ENCODE measurements at regions not wholly inside any gene's neighbourhood (a gene's known extent, or its start where the extent isn't known, plus 50 kb on each side); places are given as distances from the start of the nearest gene placed in this dataset.
"Not testable (repeated sequence)": the region's sequence is repeated elsewhere in the genome, so short reads cannot be mapped to it uniquely, and the experiment has no call there.

DNA sequence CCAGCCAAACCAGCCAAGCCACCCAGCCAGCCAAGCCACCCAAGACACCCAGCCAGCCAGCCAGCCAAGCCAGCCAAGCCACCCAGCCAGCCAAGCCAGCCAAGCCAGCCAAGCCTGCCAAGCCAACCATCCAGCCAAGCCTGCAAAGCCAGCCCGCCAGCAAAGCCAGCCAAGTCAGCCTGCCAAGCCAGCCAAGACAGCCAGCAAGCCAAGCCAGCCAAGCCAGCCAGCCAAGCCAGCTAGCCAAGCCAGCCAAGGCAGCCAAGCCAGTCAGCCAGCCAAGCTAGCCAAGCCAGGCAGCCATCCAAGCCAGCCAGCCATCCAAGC is 331.7 kb upstream of the PLGLB2 start:
- H3K36me3 ChIP-seq (replicated peaks); DNase-seq (ENCODE audit: low spot score in 2 of 2); H3K4me3 ChIP-seq; H3K27me3 ChIP-seq (ENCODE audit: low read depth); H3K4me1 ChIP-seq; H3K9me3 ChIP-seq; in situ Hi-C loops (cut with MboI; ENCODE audit: low sequenced_read_pairs): not testable (repeated sequence)

DNA sequence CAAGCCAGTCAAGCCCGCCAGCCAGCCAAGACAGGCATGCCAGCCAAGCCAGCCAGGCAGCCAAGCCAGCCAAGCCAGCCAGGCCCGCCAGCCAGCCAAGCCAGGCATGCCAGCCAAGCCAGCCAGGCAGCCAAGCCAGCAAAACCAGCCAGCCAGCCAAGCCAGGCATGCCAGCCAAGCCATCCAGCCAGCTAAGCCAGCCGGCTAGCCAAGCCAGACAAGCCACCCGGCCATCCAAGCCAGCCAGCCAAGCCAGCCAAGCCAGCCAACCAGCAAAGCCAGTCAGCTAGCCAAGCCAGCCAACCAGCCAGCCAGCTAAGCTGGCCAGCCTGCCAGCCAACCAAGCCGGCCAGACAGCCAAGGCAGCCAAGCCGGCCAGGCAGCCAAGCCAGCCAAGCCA is 330.7 kb upstream of the PLGLB2 start:
- H3K27me3 ChIP-seq (ENCODE audit: low read depth); H3K4me3 ChIP-seq; H3K9me3 ChIP-seq; H3K36me3 ChIP-seq (replicated peaks); in situ Hi-C loops (cut with MboI; ENCODE audit: low sequenced_read_pairs); DNase-seq (ENCODE audit: low spot score in 2 of 2); H3K4me1 ChIP-seq: not testable (repeated sequence)

DNA sequence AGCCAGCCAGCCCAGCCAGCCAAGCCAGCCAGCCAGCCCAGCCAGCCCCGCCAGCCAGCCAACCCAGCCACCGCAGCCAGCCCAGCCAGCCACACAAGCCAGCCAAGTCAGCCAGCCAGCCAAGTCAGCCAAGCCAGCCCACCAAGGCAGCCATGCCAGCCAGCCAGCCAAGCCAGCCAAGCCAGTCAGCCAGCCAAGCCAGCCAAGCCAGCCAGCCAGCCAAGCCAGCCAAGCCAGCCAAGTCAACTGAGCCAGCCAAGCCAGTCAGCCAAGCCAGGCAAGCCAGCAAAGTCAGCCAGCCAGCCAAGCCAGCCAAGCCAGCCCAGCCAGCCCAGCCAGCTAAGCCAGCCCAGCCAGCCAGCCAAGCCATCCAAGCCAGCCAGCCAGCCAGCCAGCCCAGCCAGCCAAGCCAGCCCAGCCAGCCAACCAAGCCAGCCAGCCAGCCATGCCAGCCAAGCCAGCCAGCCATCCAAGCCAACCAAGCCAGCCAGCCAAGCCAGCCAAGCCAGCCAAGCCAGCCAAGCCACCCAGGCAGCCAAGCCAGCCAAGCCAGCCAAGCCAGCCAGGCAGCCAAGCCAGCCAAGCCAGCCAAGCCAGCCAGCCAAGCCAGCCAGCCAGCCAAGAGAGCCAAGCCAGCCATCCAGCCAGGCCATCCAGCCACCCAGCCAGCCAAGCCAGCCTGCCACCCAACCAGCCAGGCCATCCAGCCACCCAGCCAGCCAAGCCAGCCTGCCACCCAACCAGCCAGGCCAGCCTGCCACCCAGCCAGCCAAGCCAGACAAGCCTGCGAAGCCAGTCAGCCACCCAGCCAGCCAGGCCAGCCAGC is 329.9 kb upstream of the PLGLB2 start:
- H3K36me3 ChIP-seq (replicated peaks); H3K9me3 ChIP-seq; in situ Hi-C loops (cut with MboI; ENCODE audit: low sequenced_read_pairs); H3K4me3 ChIP-seq; H3K4me1 ChIP-seq; DNase-seq (ENCODE audit: low spot score in 2 of 2); H3K27me3 ChIP-seq (ENCODE audit: low read depth): not testable (repeated sequence)

DNA sequence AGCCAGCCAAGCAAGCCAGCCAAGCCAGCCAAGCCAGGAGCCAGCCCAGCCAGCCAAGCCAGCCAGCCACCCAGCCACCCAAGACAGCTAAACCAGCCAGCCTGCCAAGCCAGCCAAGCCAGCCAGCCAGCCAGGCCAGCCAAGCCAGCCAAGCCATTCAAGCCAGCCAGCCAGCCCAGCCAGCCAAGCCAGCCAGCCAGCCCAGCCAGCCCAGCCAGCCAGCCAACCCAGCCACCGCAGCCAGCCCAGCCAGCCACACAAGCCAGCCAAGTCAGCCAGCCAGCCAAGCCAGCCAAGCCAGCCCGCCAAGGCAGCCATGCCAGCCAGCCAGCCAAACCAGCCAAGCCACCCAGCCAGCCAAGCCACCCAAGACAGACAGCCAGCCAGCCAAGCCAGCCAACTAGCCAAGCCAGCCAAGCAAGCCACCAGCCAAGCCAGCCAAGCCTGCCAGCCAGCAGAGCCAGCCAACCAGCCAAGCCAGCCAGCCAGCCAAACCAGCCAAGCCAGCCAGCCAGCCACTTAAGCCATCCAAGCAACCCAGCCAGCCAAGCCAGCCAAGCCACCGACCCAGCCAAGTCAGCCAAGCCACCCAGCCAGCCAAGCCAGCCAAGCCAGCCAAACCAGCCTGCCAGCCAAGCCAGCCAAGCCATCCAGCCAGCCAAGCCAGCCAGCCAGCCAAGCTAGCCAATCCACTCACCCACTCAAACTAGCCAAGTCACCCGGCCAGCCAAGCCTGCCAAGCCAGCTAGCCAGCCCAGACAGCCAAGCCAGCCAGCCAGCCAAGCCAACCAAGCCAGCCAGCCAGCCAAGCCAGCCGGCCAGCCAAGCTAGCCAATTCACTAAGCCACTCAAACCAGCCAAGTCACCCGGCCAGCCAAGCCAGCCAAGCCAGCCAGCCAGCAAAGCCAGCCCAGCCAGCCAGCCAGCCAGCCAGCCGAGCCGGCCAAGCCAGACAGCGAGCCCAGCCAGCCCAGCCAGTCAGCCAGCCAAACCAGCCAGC is 328.8 kb upstream of the PLGLB2 start:
- H3K4me3 ChIP-seq; H3K27me3 ChIP-seq (ENCODE audit: low read depth); H3K4me1 ChIP-seq; in situ Hi-C loops (cut with MboI; ENCODE audit: low sequenced_read_pairs); H3K9me3 ChIP-seq; DNase-seq (ENCODE audit: low spot score in 2 of 2); H3K36me3 ChIP-seq (replicated peaks): not testable (repeated sequence)

DNA sequence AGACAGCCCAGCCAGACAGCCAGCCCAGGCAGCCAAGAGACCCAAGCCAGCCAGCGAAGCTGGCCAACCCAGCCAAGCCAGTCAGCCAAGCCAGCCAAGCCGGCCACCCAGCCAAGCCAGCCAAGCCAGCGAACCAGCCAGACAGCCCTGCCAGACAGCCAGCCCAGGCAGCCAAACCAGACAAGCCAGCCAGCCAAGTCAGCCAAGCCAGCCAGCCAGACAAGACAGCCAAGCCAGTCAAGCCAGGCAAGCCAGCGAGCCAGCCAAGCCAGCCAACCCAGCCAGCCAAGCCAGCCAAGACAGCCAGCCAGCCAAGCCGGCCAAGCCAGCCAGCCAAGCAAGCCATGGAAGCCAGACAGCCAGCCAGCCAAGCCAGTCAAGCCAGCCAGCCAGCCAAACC is 327.9 kb upstream of the PLGLB2 start:
- H3K36me3 ChIP-seq (replicated peaks); H3K27me3 ChIP-seq (ENCODE audit: low read depth); DNase-seq (ENCODE audit: low spot score in 2 of 2); H3K4me1 ChIP-seq; H3K4me3 ChIP-seq; H3K9me3 ChIP-seq; in situ Hi-C loops (cut with MboI; ENCODE audit: low sequenced_read_pairs): not testable (repeated sequence)

DNA sequence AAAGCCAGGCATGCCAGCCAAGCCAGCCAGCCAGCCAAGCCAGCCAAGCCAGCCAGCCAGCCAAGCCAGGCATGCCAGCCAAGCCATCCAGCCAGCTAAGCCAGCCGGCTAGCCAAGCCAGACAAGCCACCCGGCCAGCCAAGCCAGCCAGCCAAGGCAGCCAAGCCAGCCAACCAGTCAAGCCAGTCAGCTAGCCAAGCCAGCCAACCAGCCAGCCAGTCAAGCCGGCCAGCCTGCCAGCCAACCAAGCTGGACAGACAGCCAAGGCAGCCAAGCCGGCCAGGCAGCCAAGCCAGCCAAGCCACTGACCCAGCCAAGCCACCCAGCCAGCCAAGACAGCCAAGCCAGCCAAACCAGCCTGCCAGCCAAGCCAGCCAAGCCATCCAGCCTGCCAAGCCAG is 326.9 kb upstream of the PLGLB2 start:
- in situ Hi-C loops (cut with MboI; ENCODE audit: low sequenced_read_pairs); H3K4me3 ChIP-seq; H3K9me3 ChIP-seq; H3K27me3 ChIP-seq (ENCODE audit: low read depth); H3K36me3 ChIP-seq (replicated peaks); DNase-seq (ENCODE audit: low spot score in 2 of 2); H3K4me1 ChIP-seq: not testable (repeated sequence)

DNA sequence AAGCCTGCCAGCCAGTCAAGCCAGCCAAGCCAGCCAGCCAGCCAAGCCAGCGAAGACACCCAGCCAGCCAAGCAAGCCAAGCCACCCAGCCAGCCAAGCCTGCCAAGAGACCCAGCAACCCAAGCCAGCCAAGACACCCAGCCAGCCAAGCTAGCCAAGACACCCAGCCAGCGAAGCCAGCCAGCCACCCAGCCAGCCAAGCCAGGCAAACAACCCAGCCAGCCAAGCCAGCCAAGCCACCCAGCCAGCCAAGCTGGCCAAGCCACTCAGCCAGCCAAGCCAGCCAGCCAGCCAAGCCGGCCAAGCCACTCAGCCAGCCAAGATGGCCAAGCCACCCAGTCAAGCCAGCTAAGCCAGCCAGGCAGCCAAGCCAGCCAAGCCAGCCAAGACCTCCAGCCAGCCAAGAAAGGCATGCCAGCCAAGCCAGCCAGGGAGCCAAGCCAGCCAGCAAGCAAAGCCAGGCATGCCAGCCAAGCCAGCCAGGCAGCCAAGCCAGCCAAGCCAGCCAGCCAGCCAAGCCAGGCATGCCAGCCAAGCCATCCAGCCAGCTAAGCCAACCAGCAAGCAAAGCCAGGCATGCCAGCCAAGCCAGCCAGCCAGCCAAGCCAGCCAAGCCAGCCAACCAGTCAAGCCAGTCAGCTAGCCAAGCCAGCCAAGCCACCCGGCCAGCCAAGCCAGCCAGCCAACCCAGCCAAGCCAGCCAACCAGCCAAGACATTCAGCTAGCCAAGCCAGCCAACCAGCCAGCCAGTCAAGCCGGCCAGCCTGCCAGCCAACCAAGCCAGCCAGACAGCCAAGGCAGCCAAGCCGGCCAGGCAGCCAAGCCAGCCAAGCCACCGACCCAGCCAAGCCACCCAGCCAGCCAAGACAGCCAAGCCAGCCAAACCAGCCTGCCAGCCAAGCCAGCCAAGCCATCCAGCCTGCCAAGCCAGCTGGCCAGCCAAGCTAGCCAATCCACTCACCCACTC is 323.8 kb upstream of the PLGLB2 start:
- in situ Hi-C loops (cut with MboI; ENCODE audit: low sequenced_read_pairs); H3K4me3 ChIP-seq; H3K27me3 ChIP-seq (ENCODE audit: low read depth); DNase-seq (ENCODE audit: low spot score in 2 of 2); H3K9me3 ChIP-seq; H3K4me1 ChIP-seq; H3K36me3 ChIP-seq (replicated peaks): not testable (repeated sequence)

DNA sequence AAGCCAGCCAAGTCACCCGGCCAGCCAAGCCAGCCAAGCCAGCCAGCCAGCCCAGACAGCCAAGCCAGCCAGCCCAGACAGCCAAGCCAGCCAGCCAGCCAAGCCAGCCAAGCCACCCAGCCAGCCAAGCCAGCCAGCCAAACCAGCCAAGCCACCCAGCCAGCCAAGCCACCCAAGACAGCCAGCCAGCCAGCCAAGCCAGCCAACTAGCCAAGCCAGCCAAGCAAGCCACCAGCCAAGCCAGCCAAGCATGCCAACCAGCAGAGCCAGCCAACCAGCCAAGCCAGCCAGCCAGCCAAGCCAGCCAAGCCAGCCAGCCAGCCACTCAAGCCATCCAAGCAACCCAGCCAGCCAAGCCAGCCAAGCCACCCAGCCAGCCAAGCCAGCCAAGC is 323.1 kb upstream of the PLGLB2 start:
- DNase-seq (ENCODE audit: low spot score in 2 of 2); H3K27me3 ChIP-seq (ENCODE audit: low read depth); H3K36me3 ChIP-seq (replicated peaks); H3K9me3 ChIP-seq; in situ Hi-C loops (cut with MboI; ENCODE audit: low sequenced_read_pairs); H3K4me1 ChIP-seq; H3K4me3 ChIP-seq: not testable (repeated sequence)

DNA sequence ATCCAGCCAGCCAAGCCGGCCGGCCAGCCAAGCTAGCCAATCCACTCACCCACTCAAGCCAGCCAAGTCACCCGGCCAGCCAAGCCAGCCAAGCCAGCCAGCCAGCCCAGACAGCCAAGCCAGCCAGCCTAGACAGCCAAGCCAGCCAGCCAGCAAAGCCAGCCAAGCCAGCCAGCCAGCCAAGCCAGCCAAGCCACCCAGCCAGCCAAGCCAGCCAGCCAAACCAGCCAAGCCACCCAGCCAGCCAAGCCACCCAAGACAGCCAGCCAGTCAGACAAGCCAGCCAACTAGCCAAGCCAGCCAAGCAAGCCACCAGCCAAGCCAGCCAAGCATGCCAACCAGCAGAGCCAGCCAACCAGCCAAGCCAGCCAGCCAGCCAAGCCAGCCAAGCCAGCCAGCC is 322.7 kb upstream of the PLGLB2 start:
- H3K4me1 ChIP-seq; H3K4me3 ChIP-seq; H3K27me3 ChIP-seq (ENCODE audit: low read depth); DNase-seq (ENCODE audit: low spot score in 2 of 2); H3K36me3 ChIP-seq (replicated peaks); H3K9me3 ChIP-seq; in situ Hi-C loops (cut with MboI; ENCODE audit: low sequenced_read_pairs): not testable (repeated sequence)

DNA sequence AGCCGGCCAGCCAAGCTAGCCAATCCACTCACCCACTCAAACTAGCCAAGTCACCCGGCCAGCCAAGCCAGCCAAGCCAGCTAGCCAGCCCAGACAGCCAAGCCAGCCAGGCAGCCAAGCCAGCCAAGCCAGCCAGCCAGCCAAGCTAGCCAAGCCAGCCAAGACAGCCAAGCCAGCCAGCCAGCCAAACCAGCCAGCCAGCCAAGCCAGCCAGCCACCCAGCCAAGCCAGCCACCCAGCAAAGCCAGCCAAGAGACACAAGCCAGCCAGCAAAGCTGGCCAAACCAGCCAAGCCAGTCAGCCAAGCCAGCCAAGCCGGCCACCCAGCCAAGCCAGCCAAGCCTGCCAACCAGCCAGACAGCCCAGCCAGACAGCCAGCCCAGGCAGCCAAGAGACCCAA is 322.2 kb upstream of the PLGLB2 start:
- in situ Hi-C loops (cut with MboI; ENCODE audit: low sequenced_read_pairs); H3K36me3 ChIP-seq (replicated peaks); H3K4me3 ChIP-seq: not testable (repeated sequence)

DNA sequence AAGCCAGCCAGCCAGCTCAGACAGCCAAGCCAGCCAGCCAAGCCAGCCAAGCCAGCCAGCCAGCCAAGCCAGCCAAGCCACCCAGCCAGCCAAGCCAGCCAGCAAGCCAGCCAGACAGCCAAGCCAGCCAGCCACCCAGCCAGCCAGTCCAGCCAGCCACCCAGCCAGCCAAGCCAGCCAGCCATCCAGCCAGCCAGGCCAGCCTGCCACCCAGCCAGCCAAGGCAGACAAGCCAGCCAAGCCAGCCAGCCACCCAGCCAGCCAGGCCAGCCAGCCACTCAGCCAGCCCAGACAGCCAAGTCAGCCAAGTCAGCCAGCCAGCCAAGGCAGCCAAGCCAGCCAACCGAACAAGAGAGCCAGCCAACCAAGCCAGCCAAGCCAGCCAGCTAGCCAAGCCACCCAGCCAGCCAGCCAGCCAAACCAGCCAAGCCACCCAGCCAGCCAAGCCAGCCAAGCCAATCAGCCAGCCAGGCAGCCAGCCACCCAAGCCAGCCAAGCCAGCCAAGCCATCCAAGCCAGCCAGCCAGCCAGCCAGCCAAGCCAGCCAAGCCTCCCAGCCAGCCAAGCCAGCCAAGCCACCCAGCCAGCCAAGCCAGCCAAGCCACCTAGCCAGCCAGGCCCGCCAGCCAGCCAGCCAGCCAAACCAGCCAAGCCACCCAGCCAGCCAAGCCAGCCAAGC is 319.3 kb upstream of the PLGLB2 start:
- H3K4me3 ChIP-seq; H3K27me3 ChIP-seq (ENCODE audit: low read depth); H3K4me1 ChIP-seq; DNase-seq (ENCODE audit: low spot score in 2 of 2); H3K9me3 ChIP-seq; in situ Hi-C loops (cut with MboI; ENCODE audit: low sequenced_read_pairs); H3K36me3 ChIP-seq (replicated peaks): not testable (repeated sequence)

More for the DNA sequence above, 322.2 kb upstream of the PLGLB2 start:
- H3K9me3 ChIP-seq; H3K4me1 ChIP-seq; DNase-seq (ENCODE audit: low spot score in 2 of 2); H3K27me3 ChIP-seq (ENCODE audit: low read depth): not testable (repeated sequence)

DNA sequence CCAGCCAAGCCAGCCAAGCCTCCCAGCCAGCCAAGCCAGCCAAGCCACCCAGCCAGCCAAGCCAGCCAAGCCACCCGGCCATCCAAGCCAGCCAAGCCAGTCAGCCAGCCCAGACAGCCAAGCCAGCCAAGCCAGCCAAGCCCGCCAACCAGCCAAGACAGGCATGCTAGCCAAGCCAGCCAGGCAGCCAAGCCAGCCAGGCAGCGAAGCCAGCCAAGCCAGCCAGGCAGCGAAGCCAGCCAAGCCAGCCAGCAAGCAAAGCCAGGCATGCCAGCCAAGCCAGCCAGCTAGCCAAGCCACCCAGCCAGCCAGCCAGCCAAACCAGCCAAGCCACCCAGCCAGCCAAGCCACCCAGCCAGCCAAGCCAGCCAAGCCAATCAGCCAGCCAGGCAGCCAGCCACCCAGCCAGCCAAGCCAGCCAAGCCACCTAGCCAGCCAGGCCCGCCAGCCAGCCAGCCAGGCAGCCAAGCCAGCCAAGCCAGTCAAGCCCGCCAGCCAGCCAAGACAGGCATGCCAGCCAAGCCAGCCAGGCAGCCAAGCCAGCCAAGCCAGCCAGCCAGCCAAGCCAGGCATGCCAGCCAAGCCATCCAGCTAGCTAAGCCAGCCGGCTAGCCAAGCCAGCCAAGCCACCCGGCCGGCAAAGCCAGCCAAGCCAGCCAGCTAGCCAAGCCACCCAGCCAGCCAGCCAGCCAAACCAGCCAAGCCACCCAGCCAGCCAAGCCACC is 318.5 kb upstream of the PLGLB2 start:
- in situ Hi-C loops (cut with MboI; ENCODE audit: low sequenced_read_pairs); H3K4me1 ChIP-seq; H3K9me3 ChIP-seq; H3K27me3 ChIP-seq (ENCODE audit: low read depth); H3K36me3 ChIP-seq (replicated peaks); H3K4me3 ChIP-seq; DNase-seq (ENCODE audit: low spot score in 2 of 2): not testable (repeated sequence)

DNA sequence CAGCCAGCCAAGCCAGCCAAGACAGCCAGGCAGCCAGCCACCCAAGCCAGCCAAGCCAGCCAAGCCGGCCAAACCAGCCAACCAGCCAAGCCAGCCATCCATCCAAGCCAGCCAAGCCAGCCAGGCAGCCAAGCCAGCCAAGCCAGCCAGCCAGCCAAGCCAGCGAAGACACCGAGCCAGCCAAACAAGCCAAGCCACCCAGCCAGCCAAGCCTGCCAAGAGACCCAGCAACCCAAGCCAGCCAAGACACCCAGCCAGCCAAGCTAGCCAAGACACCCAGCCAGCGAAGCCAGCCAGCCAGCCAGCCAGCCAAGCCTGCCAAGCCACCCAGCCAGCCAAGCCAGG is 318.0 kb upstream of the PLGLB2 start:
- H3K36me3 ChIP-seq (replicated peaks); H3K9me3 ChIP-seq; H3K4me1 ChIP-seq; in situ Hi-C loops (cut with MboI; ENCODE audit: low sequenced_read_pairs); H3K27me3 ChIP-seq (ENCODE audit: low read depth); DNase-seq (ENCODE audit: low spot score in 2 of 2); H3K4me3 ChIP-seq: not testable (repeated sequence)
